Left kidney (tissue), 1 donor: ENCODE measurements at regions not wholly inside any gene's neighbourhood (a gene's known extent, or its start where the extent isn't known, plus 50 kb on each side); places are given as distances from the start of the nearest gene placed in this dataset.
"Not testable (repeated sequence)": the region's sequence is repeated elsewhere in the genome, so short reads cannot be mapped to it uniquely, and the experiment has no call there.

Experiments used
- DNase-seq: peaks from one replicate; pipeline ENCODE4 v3.0.0-alpha.2; 2013

DNA sequence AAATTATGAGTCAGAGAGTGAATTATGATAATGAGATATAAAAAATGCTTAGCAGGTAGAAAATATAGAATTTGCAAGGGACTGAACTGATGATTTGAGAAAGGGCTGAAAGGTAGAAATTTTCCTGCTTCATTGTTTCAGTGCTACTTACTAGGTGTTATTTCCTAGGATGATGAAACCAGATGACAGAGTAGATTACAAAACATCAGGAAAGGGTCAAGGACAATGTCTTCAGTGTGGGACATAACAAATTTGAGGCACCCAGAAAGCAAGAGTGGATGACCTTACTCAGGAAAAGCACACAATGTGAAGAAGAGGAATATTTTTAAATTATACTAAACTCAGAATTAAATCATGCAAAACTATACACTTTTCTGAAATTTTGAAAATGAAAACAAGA, 102.1 kb downstream of the SHCBP1 start:
- DNase-seq: no peak

DNA sequence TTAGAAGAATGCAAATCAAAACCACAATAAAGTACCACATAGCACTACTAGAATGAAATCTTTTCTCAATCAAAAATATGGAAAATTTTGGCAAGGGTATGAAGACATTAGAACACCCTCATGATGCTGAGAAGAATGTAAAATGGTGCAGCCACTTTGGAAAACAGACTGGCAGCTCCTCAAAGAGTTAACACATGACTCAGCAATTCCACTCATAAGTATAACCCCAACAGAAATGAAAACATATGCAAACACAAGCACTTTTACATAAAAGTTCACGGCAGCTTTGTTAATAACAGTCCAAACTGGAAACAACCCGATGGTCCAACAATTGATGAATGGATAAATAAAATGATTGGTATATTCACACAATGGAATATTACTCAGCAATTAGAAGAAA, 124.5 kb downstream of the SHCBP1 start:
- no peak for DNase-seq

DNA sequence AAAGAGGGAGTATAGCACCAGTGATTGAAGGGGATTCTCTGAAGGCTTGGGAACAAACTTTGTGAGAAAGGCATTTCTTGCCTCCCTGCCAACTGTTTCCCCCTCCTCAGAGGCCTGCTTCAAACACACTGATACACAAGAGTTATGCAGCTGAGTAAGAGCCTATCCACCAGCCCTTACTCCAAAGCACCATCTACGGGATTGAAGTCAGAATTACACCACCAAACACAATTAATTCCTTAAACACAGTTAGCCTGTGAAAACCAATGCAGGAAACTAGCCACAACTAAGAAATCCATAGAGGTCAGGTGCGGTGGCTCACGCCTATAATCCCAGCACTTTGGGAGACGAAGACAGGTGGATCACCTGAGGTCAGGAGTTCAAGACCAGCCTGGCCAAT, 138.3 kb downstream of the SHCBP1 start:
- no peak for DNase-seq

DNA sequence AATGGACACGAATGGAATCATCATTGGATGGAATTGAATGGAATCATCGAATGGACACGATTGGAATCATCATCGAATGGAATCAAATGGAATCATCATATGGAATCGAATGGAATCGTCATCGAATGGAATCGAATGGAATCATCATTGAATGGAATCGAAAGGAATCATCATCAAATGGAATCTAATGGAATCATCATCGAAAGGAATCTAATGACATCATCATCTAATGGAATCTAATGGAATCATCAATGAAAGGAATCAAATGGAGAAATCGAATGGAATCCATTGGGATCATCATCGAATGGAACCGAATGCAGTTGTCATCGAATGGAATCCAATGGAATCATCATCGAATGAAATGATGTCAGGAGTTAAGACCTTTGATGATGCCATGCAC, 154.9 kb downstream of the SHCBP1 start:
- DNase-seq: no peak

DNA sequence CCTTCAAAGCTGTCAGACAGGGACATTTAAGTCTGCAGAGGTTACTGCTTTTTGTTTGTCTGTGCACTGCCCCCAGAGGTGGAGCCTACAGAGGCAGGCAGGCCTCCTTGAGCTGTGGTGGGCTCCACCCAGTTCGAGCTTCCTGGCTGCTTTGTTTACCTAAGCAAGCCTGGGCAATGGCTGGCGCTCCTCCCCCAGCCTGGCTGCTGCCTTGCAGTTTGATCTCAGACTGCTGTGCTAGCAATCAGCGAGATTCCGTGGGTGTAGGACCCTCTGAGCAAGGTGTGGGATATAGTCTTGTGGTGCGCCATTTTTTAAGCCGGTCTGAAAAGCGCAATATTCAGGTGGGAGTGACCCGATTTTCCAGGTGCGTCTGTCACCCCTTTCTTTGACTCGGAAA, 166.4 kb downstream of the SHCBP1 start:
- not testable (repeated sequence) for DNase-seq

DNA sequence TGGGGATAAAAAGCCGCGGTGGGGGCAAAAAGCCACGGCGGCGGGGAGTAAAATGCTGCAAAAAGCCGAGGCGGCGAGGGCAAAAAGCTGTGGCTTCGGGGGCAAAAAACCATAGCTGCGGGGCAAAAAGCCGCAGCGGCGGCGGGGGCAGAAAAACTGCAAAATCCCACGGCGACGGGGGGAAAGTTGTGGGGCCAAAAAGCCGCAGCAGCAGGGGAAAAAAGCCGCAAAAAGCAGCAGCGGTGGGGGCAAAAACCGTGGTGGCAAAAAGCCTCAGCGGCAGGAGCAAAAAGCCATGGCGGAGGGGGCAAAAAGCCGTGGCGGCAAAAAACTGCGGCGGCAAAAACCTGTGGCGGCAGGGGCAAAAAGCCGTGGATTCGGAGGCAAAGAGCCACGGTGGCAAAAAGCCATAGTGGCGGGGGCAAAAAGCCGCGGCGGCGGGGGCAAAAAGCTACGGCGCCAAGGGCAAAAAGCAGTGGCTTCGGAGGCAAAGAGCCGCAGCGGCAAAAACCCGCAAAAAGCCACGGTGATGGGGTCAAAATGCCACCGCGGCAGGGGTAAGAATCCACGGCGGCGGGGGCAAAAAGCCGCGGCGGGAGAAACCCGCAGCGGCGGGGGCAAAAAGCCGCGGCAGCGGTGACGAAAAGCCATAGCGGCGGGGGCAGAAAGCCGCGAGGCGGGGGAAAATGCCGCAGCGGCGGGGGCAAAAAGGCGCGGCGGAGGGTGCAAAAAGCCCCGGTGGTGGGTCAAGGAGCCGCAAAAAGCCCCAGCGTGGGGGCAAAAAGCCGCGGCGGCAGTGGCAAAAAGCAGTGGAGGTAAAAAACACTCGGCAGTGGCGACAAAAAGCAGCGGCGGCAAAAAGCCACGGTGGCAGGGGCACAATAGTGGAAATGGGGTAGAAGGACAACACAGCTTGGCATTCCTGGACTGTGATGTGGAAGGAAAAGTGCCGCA, 192.8 kb downstream of the SHCBP1 start:
- DNase-seq: no peak

DNA sequence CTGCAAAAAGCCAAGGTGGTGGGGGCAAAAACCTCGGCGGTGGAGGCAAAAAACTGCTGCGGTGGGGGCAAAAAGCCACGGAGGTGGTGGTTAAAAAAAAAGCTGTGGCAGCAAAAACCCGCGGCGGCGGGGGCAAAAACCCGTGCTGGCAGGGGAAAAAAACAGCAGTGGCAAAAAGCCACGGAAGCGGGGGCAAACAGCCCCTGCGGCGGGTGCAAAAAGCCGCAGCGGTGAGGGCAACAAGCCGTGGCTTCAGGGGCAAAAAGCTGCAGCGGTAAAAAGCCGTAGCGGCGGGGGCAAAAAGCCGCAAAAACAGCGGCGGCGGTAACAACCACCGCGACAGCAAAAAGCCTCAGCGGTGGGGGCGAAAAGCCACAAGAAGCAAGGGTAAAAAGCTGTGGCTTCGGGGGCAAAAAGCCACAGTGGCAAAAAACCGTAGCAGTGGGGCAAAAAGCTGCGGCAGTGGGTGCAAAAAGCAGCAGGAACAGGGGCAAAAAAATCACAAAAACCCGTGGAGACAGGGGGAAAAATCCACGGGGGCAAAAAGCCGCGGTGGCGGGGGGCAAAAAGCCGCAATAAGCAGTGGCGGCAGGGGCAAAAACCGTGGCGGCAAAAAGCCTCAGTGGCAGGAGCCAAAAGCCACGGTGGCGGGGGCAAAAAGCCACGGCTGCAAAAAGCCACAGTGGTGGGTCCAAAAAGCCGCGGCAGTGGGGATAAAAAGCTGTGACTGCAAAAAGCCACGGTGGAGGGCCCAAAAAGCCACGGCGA, 193.7 kb downstream of the SHCBP1 start:
- no peak for DNase-seq

DNA sequence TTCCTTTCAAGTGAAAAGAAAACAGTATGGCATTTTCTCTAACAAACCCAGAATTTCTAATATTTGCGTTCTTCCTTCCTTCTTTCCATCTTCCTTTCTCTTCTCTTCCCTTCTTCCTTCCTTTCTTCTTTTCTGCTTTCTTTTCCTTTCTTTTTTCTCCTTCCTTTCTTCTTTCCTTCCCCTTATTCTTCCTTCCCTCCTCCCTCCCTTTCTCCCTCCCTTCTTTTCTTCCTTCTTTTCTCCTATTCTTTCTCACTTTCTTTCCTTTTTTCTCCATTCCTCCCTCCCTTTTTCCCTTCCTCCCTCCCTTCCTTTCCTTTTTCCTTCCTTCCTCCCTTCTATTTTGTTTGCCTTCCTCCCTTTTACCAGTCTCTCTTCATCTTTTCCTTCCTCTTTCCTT, 194.8 kb downstream of the SHCBP1 start:
- DNase-seq: no peak

DNA sequence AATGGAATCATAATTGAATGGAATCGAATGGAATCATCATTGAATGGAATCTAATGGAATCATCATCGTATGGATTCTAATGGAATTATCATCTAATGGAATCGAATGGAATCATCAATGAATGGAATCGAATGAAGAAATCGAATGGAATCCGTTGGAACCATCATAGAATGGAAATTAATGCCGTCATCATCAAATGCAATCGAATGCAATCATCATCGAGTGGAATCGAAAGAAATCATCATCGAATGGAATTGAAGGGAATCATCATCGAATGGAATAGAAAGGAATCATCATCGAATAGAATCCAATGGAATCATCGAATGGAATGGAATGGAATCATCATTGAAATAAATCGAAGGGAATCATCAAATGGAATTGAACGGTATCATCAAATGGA, 217.2 kb downstream of the SHCBP1 start:
- no peak for DNase-seq

DNA sequence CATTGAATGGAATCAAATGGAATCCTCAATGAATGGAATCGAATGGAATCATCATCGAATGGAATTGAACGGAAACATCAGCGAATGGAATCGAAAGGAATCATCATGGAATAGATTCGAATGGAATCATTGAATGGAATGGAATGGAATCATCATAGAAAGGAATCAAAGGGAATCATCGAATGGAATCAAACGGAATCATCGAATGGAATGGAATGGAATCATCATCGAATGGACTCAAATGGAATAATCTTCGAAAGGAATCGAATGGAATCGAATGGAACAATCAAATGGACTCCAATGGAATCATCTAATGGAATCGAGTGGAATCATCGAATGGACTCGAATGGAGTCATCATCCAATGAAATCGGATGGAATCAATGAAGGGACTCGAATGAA, 222.6 kb downstream of the SHCBP1 start:
- not testable (repeated sequence) for DNase-seq

DNA sequence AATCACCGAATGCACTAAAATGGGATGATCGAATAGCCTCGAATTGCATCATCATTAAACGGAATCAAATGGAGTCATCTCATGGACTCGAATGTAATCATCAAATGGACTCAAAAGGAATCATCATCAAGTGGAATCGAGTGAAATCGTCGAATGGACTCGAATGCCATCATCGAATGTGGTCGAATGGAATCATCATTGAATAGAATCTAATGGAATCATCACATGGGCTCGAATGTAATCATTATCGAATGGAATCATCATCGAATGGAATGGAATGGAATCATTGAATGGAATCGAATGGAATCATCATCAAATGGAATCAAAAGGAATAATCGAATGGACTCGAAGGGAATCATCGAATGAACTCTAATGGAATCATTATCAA, 224.3 kb downstream of the SHCBP1 start:
- DNase-seq: not testable (repeated sequence)

DNA sequence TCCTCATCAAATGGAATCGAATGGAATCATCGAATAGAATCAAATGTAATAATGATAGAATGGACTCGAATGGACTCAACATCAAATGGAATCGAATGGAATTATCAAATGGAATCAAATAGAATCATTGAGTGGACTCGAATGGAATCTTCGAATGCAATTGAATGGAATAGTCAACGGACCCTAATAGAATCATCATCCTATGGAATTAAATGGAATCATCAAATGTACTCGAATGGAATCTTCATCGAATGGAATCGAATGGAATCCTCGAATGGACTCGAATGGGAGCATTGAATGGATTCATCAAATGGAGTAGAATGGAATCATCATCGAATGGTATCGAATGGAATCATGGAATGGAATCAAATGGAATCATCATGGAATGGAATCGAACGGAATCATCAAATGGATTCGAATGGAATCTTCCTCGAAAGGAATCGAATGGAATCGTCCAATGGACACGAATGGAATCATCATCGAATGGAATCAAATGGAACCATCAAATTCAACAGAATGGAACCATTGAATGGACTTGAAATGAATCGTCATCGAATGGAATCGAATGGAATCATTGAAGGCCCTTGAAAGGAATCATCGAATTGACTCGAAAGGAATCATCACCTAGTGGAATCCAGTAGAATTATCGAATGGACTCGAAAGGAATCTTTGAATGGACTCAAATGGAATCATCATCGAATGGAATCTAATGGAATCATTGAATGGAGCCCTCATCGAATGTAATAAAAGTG, 224.9 kb downstream of the SHCBP1 start:
- DNase-seq: not testable (repeated sequence)

DNA sequence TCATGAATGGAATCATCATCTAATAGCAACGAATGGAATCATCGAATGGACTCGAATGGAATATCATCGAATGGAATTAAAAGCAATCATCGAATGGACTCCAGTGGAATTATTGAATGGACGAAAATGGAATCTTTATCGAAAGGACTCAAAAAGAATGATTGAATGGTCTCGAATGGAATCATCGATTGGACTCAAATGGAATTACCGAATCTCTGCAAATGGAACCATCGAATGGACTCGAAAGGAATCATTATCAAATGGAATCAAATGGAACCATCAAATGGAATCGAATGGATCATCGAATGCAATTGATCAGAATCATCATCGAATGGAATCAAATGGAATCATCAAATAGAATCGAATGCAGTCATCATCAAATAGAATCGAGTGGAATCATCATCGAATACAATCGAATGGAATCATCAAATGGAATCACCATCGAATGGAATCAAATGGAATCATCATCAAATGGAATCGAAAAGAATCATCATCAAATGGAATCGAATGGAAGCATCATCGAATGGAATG, 225.7 kb downstream of the SHCBP1 start:
- not testable (repeated sequence) for DNase-seq

DNA sequence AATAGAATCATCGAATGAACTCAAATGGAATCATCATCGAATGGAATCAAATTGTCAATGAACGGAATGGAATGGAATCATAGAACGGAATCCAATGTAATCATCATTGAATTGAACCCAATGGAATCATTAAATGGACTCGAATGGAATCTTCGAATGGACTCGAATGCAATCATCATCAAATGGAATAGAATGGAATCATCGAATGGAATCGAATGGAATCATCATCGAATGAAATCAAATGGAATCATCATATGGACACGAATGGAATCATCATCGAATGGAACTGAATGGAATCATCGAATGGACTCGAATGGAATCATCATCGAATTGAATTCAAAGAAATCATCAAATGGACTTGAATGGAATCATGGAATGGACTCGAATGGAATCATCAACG, 226.2 kb downstream of the SHCBP1 start:
- not testable (repeated sequence) for DNase-seq

DNA sequence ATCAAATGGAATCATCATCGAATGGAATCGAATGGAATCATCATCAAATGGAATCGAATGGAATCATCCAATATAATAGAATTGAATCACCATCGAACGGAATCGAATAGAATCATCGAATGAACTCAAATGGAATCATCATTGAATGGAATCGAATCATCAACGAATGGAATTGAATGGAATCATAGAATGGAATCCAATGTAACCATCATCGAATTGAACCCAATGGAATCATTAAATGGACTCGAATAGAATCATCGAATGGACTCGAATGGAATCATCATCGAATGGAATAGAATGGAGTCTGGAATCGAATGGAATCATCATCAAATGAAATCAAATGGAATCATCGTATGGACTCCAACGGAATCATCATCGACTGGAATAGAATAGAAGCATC, 227.0 kb downstream of the SHCBP1 start:
- DNase-seq: not testable (repeated sequence)

DNA sequence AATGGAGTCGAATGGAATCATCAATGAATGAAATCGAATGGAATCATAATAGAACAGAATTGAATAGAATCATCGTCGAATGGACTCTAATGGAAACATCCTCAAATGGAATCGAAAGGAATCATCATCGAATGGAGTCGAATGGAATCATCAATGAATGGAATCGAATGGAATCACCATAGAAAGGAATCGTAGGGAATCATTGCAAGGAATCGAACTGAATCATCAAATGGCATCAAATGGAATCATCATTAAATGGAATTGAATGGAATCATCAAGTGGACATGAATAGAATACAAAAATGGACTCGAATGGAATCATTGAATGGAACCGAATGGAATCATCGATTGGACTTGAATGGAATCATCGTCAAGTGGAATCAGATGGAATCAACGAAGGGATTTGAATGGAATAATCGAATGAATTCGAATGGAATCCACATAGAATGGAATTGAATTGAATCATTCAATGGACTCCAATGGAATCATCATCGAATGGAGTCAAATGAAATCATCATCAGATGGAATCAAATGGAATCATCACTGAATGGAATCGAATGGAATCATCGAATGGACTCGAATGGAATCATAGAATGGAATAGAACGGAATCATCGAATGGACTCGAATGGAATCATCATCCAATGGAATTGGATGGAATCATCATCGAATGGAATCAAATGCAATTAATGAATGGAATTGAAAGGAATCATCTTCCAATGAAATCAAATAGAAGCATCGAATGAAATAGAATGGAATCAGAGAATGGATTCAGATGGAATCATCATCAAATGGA, 228.1 kb downstream of the SHCBP1 start:
- DNase-seq: peak; percentile 28

DNA sequence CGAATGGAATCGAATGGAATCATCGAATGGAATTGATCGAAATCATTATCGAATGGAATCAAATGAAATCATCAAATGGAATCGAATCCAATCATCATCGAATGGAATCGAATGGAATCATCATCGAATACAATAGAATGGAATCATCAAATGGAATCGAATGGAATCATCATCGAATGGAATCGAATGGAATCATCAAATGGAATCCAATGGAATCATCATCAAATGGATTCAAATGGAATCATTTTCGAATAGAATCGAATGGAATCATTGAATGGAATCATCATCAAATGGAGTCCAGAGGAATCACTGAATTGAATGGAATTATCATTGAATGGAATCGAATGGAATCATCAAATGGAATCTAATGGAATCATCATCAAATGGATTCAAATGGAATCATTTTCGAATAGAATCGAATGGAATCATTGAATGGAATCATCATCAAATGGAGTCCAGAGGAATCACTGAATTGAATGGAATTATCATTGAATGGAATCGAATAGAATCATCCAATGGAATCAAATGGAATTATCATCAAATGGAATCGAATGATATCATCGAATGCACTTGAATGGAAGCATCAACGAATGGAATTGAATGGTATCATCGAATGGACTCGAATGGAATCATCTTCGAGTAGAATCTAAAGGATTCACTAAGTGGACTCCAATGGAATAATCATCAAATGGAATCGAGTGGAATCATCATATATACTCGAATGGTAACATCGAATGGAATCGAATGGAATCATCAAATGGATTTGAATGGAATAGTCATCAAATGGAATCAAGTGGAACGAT, 230.3 kb downstream of the SHCBP1 start:
- not testable (repeated sequence) for DNase-seq

DNA sequence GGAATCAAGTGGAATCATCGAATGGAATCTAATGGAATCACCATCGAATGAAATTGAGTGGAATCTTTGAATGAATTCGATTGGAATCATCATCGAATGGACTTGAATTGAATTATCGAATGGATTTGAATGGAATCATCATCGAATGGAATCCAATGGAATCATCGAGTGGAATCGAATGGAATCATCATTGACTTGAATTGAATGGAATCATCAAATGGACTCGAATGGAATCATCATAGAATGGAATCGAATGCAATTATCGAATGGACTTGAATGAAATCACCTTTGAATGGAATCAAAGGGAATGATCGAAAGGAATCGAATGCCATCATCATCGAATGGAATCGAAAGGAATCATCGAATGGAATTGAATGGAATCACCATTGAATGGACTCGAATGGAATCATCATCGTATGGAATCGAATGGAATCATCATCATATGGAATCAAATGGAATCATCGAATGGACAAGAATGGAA, 231.6 kb downstream of the SHCBP1 start:
- DNase-seq: peak; percentile 91

DNA sequence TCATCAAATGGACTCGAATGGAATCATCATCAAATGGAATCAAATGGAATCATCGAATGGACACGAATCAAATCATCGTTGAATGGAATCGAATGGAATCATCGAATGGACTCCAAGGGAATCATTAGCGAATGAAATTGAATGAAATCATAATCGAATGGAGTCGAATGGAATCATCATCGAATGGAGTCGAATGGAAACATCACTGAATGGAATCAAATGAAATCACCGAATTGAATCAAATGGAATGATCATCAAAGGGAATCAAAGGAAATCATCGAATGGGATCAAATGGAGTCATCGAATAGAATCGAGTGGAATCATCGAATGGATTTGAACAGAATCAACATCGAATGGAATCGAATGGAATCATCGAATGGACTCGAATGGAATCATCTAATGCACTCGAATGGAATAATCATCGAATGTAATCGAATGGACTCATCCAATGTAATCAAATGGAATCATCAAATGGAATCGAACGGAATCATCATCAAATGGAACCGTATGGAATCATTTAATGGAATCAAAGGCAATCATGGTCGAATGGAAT, 232.2 kb downstream of the SHCBP1 start:
- DNase-seq: not testable (repeated sequence)

DNA sequence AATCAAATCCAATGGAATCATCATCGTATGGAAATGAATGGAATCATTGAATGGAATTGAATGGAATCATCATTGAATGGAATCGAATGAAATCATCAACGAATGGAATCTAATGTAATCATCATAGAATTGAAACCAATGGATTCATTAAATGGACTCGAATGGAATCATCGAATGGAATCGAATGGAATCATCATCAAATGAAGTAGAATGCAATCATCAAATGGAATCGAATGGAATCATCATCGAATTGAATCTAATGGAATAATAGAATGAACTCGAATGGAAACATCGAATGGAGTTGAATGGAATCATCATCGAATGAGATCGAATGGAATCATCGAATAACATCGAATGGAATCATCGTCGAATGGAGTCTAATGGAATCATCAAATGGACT, 232.8 kb downstream of the SHCBP1 start:
- DNase-seq: not testable (repeated sequence)
